ENCODE measurements at regions not wholly inside any gene's neighbourhood (a gene's known extent, or its start where the extent isn't known, plus 50 kb on each side); places are given as distances from the start of the nearest gene placed in this dataset.

DNA sequence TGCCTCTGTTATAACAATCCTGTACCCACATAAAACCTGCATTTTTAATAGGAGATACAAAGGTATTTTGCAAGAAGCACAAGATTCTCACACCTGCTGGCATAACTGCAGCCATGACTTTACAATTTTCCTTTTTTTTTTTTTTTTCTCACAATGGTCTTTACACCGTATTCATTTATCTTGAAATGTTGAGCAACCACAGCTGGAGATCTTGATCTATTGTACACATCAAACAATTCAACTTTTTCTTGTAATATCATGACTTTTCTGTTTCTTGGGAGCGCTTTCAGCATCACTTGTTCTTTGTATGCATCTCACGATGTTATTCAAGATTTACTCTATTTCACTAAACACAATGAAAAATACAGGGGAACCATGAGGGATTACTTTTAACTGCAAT, 651.4 kb downstream of the KCNT2 start:
- Histone ChIP-seq H3K27me3 (no peaks in the 10 kb centered on the region), H3K27ac (no peak overlapping the region), H3K4me3 (no peak overlapping the region), H3K36me3 (no peaks in the 10 kb centered on the region), H3K4me1 (no peaks in the 10 kb centered on the region), H3K9me3 (no peaks in the 10 kb centered on the region)
- TF ChIP-seq, protein P1, sequence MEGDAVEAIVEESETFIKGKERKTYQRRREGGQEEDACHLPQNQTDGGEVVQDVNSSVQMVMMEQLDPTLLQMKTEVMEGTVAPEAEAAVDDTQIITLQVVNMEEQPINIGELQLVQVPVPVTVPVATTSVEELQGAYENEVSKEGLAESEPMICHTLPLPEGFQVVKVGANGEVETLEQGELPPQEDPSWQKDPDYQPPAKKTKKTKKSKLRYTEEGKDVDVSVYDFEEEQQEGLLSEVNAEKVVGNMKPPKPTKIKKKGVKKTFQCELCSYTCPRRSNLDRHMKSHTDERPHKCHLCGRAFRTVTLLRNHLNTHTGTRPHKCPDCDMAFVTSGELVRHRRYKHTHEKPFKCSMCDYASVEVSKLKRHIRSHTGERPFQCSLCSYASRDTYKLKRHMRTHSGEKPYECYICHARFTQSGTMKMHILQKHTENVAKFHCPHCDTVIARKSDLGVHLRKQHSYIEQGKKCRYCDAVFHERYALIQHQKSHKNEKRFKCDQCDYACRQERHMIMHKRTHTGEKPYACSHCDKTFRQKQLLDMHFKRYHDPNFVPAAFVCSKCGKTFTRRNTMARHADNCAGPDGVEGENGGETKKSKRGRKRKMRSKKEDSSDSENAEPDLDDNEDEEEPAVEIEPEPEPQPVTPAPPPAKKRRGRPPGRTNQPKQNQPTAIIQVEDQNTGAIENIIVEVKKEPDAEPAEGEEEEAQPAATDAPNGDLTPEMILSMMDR (IDR thresholded peaks at IDR 0.05 in 4 of 5, conservative IDR thresholded peaks at IDR 0.05 in 1 of 5): no peak
- TF ChIP-seq POLR2A (IDR thresholded peaks at IDR 0.05): no peak
- intact Hi-C loops (cut with DNase I; ENCODE audit: low total_unique reads) (no loop called here), in situ Hi-C loops (cut with MboI; ENCODE audit: low sequenced_read_pairs in 4 of 4) (no loop called here)
- ATAC-seq: no peak
- no peak for DNase-seq

DNA sequence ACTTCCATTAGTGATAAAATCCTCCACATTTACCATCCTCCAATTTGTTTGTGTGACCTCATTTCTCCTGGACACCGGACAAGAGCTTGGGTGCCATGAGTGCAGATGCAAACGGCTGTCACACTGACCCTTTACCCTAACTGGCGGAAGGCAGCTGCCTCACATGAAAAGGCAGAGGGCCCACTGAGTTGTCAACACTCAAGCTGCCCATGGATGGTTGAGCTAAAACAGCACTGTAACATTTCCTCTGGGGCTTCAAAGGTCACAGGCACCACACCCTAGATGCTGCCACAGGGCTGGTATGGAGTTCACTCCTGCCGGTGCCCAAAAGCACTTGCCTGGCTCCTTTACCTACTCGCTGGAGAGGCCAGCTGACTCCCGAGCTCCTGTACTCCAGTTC, 653.4 kb downstream of the KCNT2 start:
- intact Hi-C loops (cut with DNase I; ENCODE audit: low total_unique reads): no loop called here
- Histone ChIP-seq H3K9me3 (no peaks in the 10 kb centered on the region), H3K27ac (no peak overlapping the region), H3K36me3 (no peaks in the 10 kb centered on the region), H3K4me1 (no peaks in the 10 kb centered on the region), H3K4me3 (no peak overlapping the region), H3K27me3 (no peaks in the 10 kb centered on the region)
- in situ Hi-C loops (cut with MboI; ENCODE audit: low sequenced_read_pairs in 4 of 4): no loop called here
- DNase-seq (no peak), ATAC-seq (no peak)
- TF ChIP-seq POLR2A (IDR thresholded peaks at IDR 0.05): no peak
- TF ChIP-seq, protein P1 (IDR thresholded peaks at IDR 0.05 in 4 of 5, conservative IDR thresholded peaks at IDR 0.05 in 1 of 5): no peak

DNA sequence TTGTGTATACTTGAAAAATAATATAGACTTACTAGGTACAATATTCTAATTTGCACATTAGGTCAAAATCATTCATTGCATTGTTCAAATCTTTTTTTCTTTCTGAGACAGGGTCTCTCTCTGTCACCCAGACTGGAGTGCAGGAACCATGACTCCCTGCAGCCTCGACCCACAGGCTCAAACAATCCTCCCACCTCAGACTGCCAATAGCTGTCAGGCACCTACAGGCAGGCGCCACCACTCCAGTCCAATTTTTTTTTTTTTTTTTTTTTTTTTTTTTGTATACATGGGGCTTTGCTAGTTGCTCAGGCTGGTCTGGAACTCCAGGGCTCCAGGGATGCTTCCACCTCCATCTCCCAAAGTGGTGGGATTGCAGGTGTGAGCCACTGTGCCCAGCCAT, 656.9 kb downstream of the KCNT2 start:
- TF ChIP-seq, protein P1 (IDR thresholded peaks at IDR 0.05 in 4 of 5, conservative IDR thresholded peaks at IDR 0.05 in 1 of 5): no peak
- TF ChIP-seq POLR2A (IDR thresholded peaks at IDR 0.05): no peak
- H3K27ac ChIP-seq: no peak overlapping the region
- intact Hi-C loops (cut with DNase I; ENCODE audit: low total_unique reads): no loop called here
- in situ Hi-C loops (cut with MboI; ENCODE audit: low sequenced_read_pairs in 4 of 4): no loop called here
- no peaks in the 10 kb centered on the region for H3K27me3 ChIP-seq
- H3K36me3 ChIP-seq: no peaks in the 10 kb centered on the region
- no peak overlapping the region for H3K4me3 ChIP-seq
- ATAC-seq (no peak), DNase-seq (no peak)
- no peaks in the 10 kb centered on the region for H3K4me1 ChIP-seq
- H3K9me3 ChIP-seq: no peaks in the 10 kb centered on the region

DNA sequence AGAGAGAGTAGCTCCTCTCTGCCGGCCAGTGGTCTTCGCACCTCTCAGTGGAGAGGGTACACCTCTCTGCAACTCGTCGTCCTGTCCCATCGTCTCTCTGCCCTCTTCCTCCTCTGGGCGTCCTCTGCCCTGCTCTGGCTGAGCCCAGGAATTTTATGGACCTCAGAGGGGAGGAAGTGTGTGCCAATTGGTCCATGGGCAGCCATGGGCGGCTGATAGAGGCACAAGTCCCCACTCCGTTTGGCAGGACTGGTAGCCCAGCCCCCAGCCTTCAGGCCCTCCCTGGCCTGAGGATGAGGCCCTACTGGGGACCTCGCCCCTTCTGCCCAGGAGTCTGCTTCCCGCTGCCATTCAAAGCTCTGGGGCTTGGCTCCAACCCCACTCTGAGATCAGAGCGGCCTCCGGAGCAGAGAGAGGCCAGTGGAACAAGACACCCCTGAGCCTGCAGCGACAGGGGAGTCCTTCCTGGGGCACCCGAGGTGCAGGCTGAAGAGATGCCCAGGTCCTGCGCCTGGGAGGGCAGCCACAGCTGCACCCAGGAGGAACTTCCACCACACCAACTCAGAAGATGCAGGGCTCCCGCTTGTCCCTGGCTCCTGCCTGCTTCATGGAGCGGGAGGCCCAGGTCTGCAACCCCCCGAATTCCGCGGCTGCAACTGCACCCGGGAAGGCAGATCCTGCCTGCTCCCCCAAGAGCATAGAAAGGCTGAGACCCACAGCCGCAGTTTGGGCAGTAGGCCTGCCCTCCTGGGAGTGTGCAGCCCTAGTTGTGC, 659.9 kb downstream of the KCNT2 start:
- DNase-seq: no peak
- Histone ChIP-seq H3K4me1 (no peaks in the 10 kb centered on the region), H3K27me3 (no peaks in the 10 kb centered on the region), H3K36me3 (no peaks in the 10 kb centered on the region), H3K4me3 (no peak overlapping the region), H3K27ac (no peak overlapping the region), H3K9me3 (no peaks in the 10 kb centered on the region)
- ATAC-seq: no peak
- intact Hi-C loops (cut with DNase I; ENCODE audit: low total_unique reads): no loop called here
- in situ Hi-C loops (cut with MboI; ENCODE audit: low sequenced_read_pairs in 4 of 4): no loop called here
- no peak for TF ChIP-seq POLR2A (IDR thresholded peaks at IDR 0.05)
- TF ChIP-seq, protein P1 (IDR thresholded peaks at IDR 0.05 in 4 of 5, conservative IDR thresholded peaks at IDR 0.05 in 1 of 5): no peak

DNA sequence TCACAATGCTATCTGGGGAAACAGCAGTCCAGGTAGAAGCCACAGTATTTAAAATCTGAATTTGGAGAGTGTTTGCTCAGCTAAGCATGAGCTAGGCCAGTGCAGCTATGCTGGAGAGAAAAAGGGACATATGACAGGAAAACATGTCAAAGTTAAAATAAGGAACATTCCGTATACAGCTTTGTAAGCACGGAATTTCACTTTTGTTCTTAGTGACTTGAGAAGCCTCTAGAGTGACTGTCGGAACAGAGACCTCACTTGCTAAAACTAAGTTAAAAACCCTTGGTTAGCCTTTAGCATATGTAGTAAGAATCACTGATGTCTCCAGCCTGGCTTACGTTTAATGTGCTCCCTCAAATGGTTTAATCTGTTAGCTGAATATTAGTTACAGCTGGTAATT, 661.7 kb downstream of the KCNT2 start:
- in situ Hi-C loops (cut with MboI; ENCODE audit: low sequenced_read_pairs in 4 of 4): no loop called here
- Histone ChIP-seq H3K27ac (no peak overlapping the region), H3K4me3 (no peak overlapping the region), H3K4me1 (no peaks in the 10 kb centered on the region), H3K9me3 (no peaks in the 10 kb centered on the region), H3K36me3 (no peaks in the 10 kb centered on the region), H3K27me3 (no peaks in the 10 kb centered on the region)
- no peak for ATAC-seq
- intact Hi-C loops (cut with DNase I; ENCODE audit: low total_unique reads): no loop called here
- DNase-seq: no peak
- TF ChIP-seq, protein P1 (IDR thresholded peaks at IDR 0.05 in 4 of 5, conservative IDR thresholded peaks at IDR 0.05 in 1 of 5): no peak
- no peak for TF ChIP-seq POLR2A (IDR thresholded peaks at IDR 0.05)
